CD14-positive monocyte (primary cell): ENCODE measurements at regions not wholly inside any gene's neighbourhood (a gene's known extent, or its start where the extent isn't known, plus 50 kb on each side); places are given as distances from the start of the nearest gene placed in this dataset.

Experiments used
- DNase-seq, 3 donors: peaks; one replicate each; pipeline ENCODE4 v3.0.0-alpha.2; 2011 to 2022
- H2AFZ ChIP-seq: 2 replicates; pipeline ENCODE4 v1.6.0; 2012; ENCODE audit warnings: mild to moderate bottlenecking, low read depth, low read length, inconsistent platforms; ENCODE audit not compliant: insufficient read depth, poor library complexity, severe bottlenecking
- H3K27ac ChIP-seq, 2 donors: 1 replicate in 1 of 2; 2 replicates in 1 of 2; pipeline ENCODE4 v1.5.1; 2012 to 2013; ENCODE audit warnings: low read length in 2 of 2, control low read depth in 1 of 2, inconsistent platforms in 1 of 2, low read depth in 1 of 2, mild to moderate bottlenecking in 1 of 2
- H3K27me3 ChIP-seq, 2 donors: one replicate each; pipeline versions ENCODE4 v1.6.0 to v1.6.1; 2011 to 2013; ENCODE audit warnings: low read length in 2 of 2; ENCODE audit not compliant: control insufficient read depth in 2 of 2, insufficient read depth in 2 of 2
- H3K36me3 ChIP-seq, 2 donors: replicated peaks in 1 of 2; 1 replicate in 1 of 2; 2 replicates in 1 of 2; pipeline versions ENCODE4 v1.5.1 to v1.6.1; 2012 to 2013; ENCODE audit warnings: low read length in 2 of 2, control low read depth in 1 of 2, inconsistent platforms in 1 of 2, mild to moderate bottlenecking in 1 of 2; ENCODE audit not compliant: insufficient read depth in 2 of 2, control insufficient read depth in 1 of 2
- H3K4me1 ChIP-seq, 2 donors: 1 replicate in 1 of 2; 2 replicates in 1 of 2; pipeline versions ENCODE4 v1.5.1 to v1.6.1; 2012 to 2013; ENCODE audit warnings: low read length in 2 of 2, control low read depth in 1 of 2, inconsistent platforms in 1 of 2, mild to moderate bottlenecking in 1 of 2, moderate library complexity in 1 of 2; ENCODE audit not compliant: insufficient read depth in 2 of 2, control insufficient read depth in 1 of 2
- H3K4me2 ChIP-seq: replicated peaks from 2 replicates; pipeline ENCODE3; 2012; ENCODE audit warnings: low read length, moderate library complexity, mild to moderate bottlenecking; ENCODE audit not compliant: poor library complexity, severe bottlenecking; ENCODE audit errors: extremely low read depth
- H3K4me3 ChIP-seq, 3 experiments: fragments of 200-600 bp in 1 of 3; sonication (generic) in 1 of 3; replicated peaks in 1 of 3; 1 replicate in 2 of 3; 2 replicates in 1 of 3; pipeline ENCODE4 v1.5.1; 2011 to 2013; ENCODE audit warnings: low read length in 3 of 3, mild to moderate bottlenecking in 3 of 3, control low read depth in 2 of 3, low read depth in 2 of 3, inconsistent platforms in 1 of 3, moderate library complexity in 1 of 3
- H3K79me2 ChIP-seq: 2 replicates; pipeline ENCODE4 v1.6.0; 2012; ENCODE audit warnings: mild to moderate bottlenecking, control low read depth, inconsistent platforms, low read length, moderate library complexity; ENCODE audit not compliant: insufficient read depth
- H3K9ac ChIP-seq: 2 replicates; pipeline ENCODE4 v1.6.0; 2017; ENCODE audit warnings: low read length, mild to moderate bottlenecking; ENCODE audit not compliant: insufficient read depth, poor library complexity, severe bottlenecking
- H3K9me3 ChIP-seq, 2 donors: replicated peaks in 1 of 2; 1 replicate in 1 of 2; 2 replicates in 1 of 2; pipeline versions ENCODE4 v1.5.1 to v1.6.1; 2012 to 2013; ENCODE audit warnings: low read length in 2 of 2, control low read depth in 1 of 2; ENCODE audit not compliant: control insufficient read depth in 1 of 2, insufficient read depth in 1 of 2
- H4K20me1 ChIP-seq: 2 replicates; pipeline ENCODE4 v1.6.0; 2012; ENCODE audit warnings: mild to moderate bottlenecking, low read length, control low read depth, moderate library complexity; ENCODE audit not compliant: insufficient read depth
- H3K27ac Mint-ChIP-seq, 7 donors: one replicate each; pipeline ENCODE4 v1.8.0; 2020; ENCODE audit warnings: mild to moderate bottlenecking in 7 of 7, mixed read lengths in 7 of 7, moderate library complexity in 6 of 7, inconsistent platforms in 2 of 7
- H3K27me3 Mint-ChIP-seq, 3 donors: one replicate each; pipeline ENCODE4 v1.8.0; 2021 to 2022; ENCODE audit warnings: low read depth in 3 of 3, mild to moderate bottlenecking in 3 of 3, mixed read lengths in 3 of 3, moderate library complexity in 3 of 3, inconsistent platforms in 1 of 3
- H3K36me3 Mint-ChIP-seq, 2 donors: one replicate each; pipeline ENCODE4 v1.8.0; 2020; ENCODE audit warnings: mixed read lengths in 2 of 2, inconsistent platforms in 1 of 2, mild to moderate bottlenecking in 1 of 2
- H3K4me1 Mint-ChIP-seq: one replicate; pipeline ENCODE4 v1.8.0; 2020; ENCODE audit warnings: mild to moderate bottlenecking, mixed read lengths
- H3K4me3 Mint-ChIP-seq, 2 donors: one replicate each; pipeline ENCODE4 v1.8.0; 2020; ENCODE audit warnings: mild to moderate bottlenecking in 2 of 2, mixed read lengths in 2 of 2, moderate library complexity in 1 of 2
- H3K9me3 Mint-ChIP-seq, 7 donors: one replicate each; pipeline ENCODE4 v1.8.0; 2020 to 2022; ENCODE audit warnings: mixed read lengths in 7 of 7, mild to moderate bottlenecking in 6 of 7, moderate library complexity in 6 of 7, inconsistent platforms in 2 of 7
- WGBS: methylation state at CpG from one replicate; pipeline ENCODE4 v1.1.5; 2013; ENCODE audit warnings: missing lambda C conversion rate; ENCODE audit not compliant: insufficient coverage; 5-methylcytosine and 5-hydroxymethylcytosine counted together
- intact Hi-C, 2 donors: fragments of 100-400 bp; cut with micrococcal nuclease; formaldehyde crosslinking; loops; one replicate each; pipeline versions ENCODE4 v1.15.0 to v1.15.1; 2023
- TF ChIP-seq, protein P1 (sequence below): fragments of 200-600 bp; IDR thresholded peaks from one replicate; pipeline ENCODE4 v1.8.0; 2022; ENCODE audit warnings: antibody characterized with exemption, mild to moderate bottlenecking

DNA sequence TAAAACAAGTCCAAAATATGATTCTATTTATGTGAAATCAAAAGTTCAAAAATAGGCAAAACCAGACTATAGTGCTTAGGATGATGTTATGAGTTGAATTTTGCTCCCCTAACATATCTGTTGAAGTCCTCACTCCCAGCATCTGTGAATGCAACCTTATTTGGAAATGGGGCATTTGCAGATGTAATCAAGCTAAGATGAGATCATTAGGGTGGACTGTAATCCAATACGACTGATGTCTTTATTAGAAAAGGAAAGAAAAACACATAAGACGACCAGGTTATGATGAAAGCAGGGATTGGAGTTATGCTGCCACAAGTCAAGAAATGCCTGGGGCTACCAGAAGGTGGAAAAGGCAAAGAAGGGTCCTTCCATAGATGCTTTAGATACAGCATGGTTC, 110.5 kb upstream of the CCDC39 start:
- H3K9me3 ChIP-seq, result no peaks in the 10 kb centered on the region
- Mint-ChIP-seq H3K4me1 (no peaks in the 10 kb centered on the region), H3K4me3 (no peak overlapping the region), H3K36me3 (no peaks in the 10 kb centered on the region), H3K9me3 (peaks cover 0 to 3% (median 0%) of the 10 kb centered on the region in 7 donors), H3K27me3 (no peaks in the 10 kb centered on the region), H3K27ac (no peak overlapping the region)
- no peaks in the 10 kb centered on the region for H4K20me1 ChIP-seq
- DNase-seq, result no peak
- no peak overlapping the region for H3K4me2 ChIP-seq
- H3K27ac ChIP-seq, result no peak overlapping the region
- H3K4me1 ChIP-seq, result no peaks in the 10 kb centered on the region
- TF ChIP-seq, protein P1, sequence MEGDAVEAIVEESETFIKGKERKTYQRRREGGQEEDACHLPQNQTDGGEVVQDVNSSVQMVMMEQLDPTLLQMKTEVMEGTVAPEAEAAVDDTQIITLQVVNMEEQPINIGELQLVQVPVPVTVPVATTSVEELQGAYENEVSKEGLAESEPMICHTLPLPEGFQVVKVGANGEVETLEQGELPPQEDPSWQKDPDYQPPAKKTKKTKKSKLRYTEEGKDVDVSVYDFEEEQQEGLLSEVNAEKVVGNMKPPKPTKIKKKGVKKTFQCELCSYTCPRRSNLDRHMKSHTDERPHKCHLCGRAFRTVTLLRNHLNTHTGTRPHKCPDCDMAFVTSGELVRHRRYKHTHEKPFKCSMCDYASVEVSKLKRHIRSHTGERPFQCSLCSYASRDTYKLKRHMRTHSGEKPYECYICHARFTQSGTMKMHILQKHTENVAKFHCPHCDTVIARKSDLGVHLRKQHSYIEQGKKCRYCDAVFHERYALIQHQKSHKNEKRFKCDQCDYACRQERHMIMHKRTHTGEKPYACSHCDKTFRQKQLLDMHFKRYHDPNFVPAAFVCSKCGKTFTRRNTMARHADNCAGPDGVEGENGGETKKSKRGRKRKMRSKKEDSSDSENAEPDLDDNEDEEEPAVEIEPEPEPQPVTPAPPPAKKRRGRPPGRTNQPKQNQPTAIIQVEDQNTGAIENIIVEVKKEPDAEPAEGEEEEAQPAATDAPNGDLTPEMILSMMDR, result no peak
- no peaks in the 10 kb centered on the region for H3K79me2 ChIP-seq
- H3K27me3 ChIP-seq, result no peaks in the 10 kb centered on the region
- H2AFZ ChIP-seq, result no peak overlapping the region
- H3K9ac ChIP-seq, result no peak overlapping the region
- WGBS, result 89% methylated on average over 1 of the region's 2 CpGs
- H3K4me3 ChIP-seq, result no peak overlapping the region
- no peaks in the 10 kb centered on the region for H3K36me3 ChIP-seq
- intact Hi-C loops, result no loop called here

DNA sequence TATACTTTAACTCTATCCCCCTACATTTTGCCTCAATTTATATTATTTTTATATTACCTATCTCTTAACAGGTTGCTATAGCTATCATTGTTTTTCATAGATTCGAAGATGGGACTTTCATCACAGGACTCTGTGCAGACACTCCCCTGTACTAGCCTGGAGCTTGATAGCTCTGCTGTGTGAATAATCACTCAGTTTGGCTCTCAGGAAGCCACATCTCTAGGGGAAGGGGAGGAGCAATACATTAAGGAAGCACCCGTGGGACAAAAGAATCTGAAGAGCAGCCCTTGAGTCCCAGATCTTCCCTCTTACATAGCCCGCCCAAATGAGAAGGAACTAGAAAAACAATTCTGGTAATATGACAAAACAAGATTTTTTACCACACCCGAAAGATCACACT, 114.3 kb upstream of the FXR1 start:
- Histone ChIP-seq H3K27ac (no peak overlapping the region), H3K9me3 (no peaks in the 10 kb centered on the region), H3K4me2 (no peak overlapping the region), H3K4me3 (no peak overlapping the region), H3K9ac (no peak overlapping the region), H2AFZ (no peak overlapping the region), H4K20me1 (no peaks in the 10 kb centered on the region), H3K36me3 (no peaks in the 10 kb centered on the region), H3K27me3 (no peaks in the 10 kb centered on the region), H3K4me1 (no peaks in the 10 kb centered on the region), H3K79me2 (no peaks in the 10 kb centered on the region)
- no CpG with 5 or more reads among the region's 4 CpGs for WGBS
- TF ChIP-seq, protein P1, result no peak
- H3K36me3 Mint-ChIP-seq, result no peaks in the 10 kb centered on the region
- H3K4me3 Mint-ChIP-seq, result no peak overlapping the region
- no peak for DNase-seq
- H3K27ac Mint-ChIP-seq, result no peak overlapping the region
- H3K4me1 Mint-ChIP-seq, result no peaks in the 10 kb centered on the region
- peaks cover 0 to 6% (median 0%) of the 10 kb centered on the region in 3 donors for H3K27me3 Mint-ChIP-seq
- peaks cover 0 to 2% (median 0%) of the 10 kb centered on the region in 7 donors for H3K9me3 Mint-ChIP-seq
- intact Hi-C loops, result no loop called here
